Heart left ventricle (tissue), 16 donors: ENCODE measurements at regions not wholly inside any gene's neighbourhood (a gene's known extent, or its start where the extent isn't known, plus 50 kb on each side); places are given as distances from the start of the nearest gene placed in this dataset.

ENCODE experiments used
- ATAC-seq, 4 donors: fragments of 200-7000 bp; cut with Tn5 transposase; one replicate each; pipeline ENCODE4 v1.9.1; 2020 to 2022; ENCODE audit warnings: moderate library complexity in 4 of 4, mild to moderate bottlenecking in 3 of 4, moderate number of reproducible peaks in 1 of 4
- DNase-seq, 5 donors: peaks; one replicate each; pipeline ENCODE4 v3.0.0-alpha.2; 2020
- H3K27ac ChIP-seq, 12 donors: fragments of 200-600 bp; sonication (generic) in 4 of 12; one replicate each; pipeline versions ENCODE4 v1.5.0 to v1.8.0; 2016 to 2022; ENCODE audit warnings: mild to moderate bottlenecking in 2 of 12
- H3K27me3 ChIP-seq, 9 donors: fragments of 200-600 bp; sonication (generic) in 2 of 9; one replicate each; pipeline versions ENCODE4 v1.5.1 to v1.8.0; 2016 to 2022; ENCODE audit warnings: mild to moderate bottlenecking in 3 of 9
- H3K36me3 ChIP-seq, 9 donors: fragments of 200-600 bp; sonication (generic) in 2 of 9; one replicate each; pipeline versions ENCODE4 v1.5.0 to v1.8.0; 2018 to 2022; ENCODE audit warnings: mild to moderate bottlenecking in 2 of 9
- H3K4me1 ChIP-seq, 12 donors: fragments of 200-600 bp; sonication (generic) in 4 of 12; one replicate each; pipeline versions ENCODE4 v1.5.0 to v1.8.0; 2016 to 2022; ENCODE audit warnings: mild to moderate bottlenecking in 3 of 12
- H3K4me3 ChIP-seq, 12 donors: fragments of 200-600 bp; sonication (generic) in 4 of 12; one replicate each; pipeline versions ENCODE4 v1.5.0 to v1.8.0; 2017 to 2022; ENCODE audit warnings: mild to moderate bottlenecking in 9 of 12, moderate library complexity in 4 of 12
- H3K9me3 ChIP-seq, 12 donors: fragments of 200-600 bp; sonication (generic) in 4 of 12; one replicate each; pipeline versions ENCODE4 v1.5.0 to v1.8.0; 2016 to 2022; ENCODE audit warnings: mild to moderate bottlenecking in 1 of 12
- POLR2A ChIP-seq, 2 donors: fragments of 450-650 bp; IDR thresholded peaks; one replicate each; pipeline ENCODE4 v1.6.1; 2017; ENCODE audit warnings: antibody characterized with exemption in 2 of 2, mild to moderate bottlenecking in 2 of 2, moderate library complexity in 2 of 2
- WGBS, 4 donors: extraction: QIAGEN DNeasy Blood & Tissue Kit in 2 of 4; methylation state at CpG; one replicate each; pipeline versions ENCODE4 v1.1.5 to v1.1.7; 2013 to 2018; 5-methylcytosine and 5-hydroxymethylcytosine counted together
- intact Hi-C, 10 donors: fragments of 100-400 bp; cut with DNase I; formaldehyde crosslinking; loops; one replicate each; pipeline versions ENCODE4 v1.11.1 to v1.14.2; 2022
- TF ChIP-seq, protein P1 (sequence below), 12 donors: fragments of 200-600 bp; sonication (generic) in 4 of 12; IDR thresholded peaks; one replicate each; pipeline versions ENCODE4 v1.5.0 to v1.8.0; 2018 to 2022; ENCODE audit warnings: antibody characterized with exemption in 12 of 12, mild to moderate bottlenecking in 5 of 12
- donor health status: ischemic (EF 13 %, LVEDD 7.1; RV severe dilation, severe dysfunction).
- donor health status: healthy with polysubstance abuse.
- donor health status: DM: no; HTN: yes; CAD: no.
- donor health status: DM: no; HTN: no; CAD: no.
- donor health status: ischemic (EF 25% LVEDD 6.9; RV normal size, moderate dysfunction).
- donor health status: ischemic (EF 25% LVEDD 5.7; RV mildly dilated, moderate dysfunction).
- donor health status: healthy.
- donor health status: DM: yes; HTN: yes; CAD: no.
- donor health status: ischemic (EF 35%, LVEDD 5.7; RV mildly dilated, moderate dysfunction).
- donor health status: nonischemic (EF 11% LVEDD 7.7; RV severe dilation, severe dysfunction).
- donor health status: DM: yes; HTN: yes; CAD: no.
- donor health status: PGD.
- donor health status: ischemic (EF 29% LVEDD 5.4; RV normal size, mild dysfunction).
- donor health status: nonischemic (EF 23%, LVEDD 6.1; RV moderate dilation, normal function).

DNA sequence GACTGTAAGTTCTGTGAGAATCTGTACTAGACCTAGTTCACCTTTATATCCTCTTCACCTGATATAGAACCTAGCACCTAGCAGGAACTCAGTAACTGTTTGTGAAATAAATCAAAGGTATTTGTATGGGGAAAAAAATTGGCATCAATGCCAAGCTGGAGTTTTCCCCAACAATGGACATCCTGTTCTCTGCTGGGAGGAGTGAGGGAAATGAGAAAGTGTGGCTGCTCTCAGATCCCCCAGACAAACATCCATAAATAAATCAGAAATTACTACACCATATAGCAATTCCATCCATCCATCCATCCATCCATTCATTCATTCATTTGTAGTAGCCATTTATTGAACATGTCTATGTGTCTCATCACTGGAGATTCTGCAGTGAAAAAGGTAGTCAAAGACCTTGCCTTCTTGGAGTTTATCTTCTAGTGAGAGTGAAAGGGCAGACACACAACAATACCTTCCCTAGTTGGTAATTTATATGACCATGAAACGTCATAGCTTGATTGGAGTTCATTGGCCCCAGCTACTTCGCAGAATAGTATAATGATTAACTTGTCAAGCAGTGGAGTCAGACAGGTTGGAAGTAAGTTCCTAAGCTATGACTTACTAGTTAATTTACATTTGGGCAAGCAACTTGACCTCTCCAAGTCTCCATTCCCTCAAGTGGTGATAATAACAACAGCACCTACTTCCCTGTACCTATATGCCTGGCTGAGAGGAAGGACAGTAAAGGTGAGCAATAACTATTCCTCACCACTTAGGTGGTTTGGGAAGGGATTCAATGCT lies 98.7 kb upstream of the KIT start:
- ATAC-seq: no peak

DNA sequence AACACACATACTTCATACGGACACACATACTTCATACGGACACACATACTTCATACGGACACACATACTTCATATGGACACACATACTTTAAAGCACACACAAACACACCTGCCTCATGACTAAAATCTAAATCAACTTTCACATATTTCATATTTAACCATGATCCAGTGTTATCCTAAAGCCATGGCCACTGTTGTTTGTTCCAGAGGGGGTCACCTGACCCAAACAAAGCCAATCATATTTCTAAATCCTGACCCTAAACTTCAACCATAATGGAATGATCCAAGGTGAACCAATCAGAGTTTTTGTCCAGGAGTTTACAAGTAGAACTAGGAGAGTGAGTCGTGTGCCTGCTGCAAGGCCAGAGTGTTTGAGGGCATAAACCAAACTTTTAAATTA lies 97.2 kb upstream of the KIT start:
- H3K36me3 ChIP-seq: no peaks in the 10 kb centered on the region
- TF ChIP-seq, protein P1, sequence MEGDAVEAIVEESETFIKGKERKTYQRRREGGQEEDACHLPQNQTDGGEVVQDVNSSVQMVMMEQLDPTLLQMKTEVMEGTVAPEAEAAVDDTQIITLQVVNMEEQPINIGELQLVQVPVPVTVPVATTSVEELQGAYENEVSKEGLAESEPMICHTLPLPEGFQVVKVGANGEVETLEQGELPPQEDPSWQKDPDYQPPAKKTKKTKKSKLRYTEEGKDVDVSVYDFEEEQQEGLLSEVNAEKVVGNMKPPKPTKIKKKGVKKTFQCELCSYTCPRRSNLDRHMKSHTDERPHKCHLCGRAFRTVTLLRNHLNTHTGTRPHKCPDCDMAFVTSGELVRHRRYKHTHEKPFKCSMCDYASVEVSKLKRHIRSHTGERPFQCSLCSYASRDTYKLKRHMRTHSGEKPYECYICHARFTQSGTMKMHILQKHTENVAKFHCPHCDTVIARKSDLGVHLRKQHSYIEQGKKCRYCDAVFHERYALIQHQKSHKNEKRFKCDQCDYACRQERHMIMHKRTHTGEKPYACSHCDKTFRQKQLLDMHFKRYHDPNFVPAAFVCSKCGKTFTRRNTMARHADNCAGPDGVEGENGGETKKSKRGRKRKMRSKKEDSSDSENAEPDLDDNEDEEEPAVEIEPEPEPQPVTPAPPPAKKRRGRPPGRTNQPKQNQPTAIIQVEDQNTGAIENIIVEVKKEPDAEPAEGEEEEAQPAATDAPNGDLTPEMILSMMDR (IDR thresholded peaks at IDR 0.05): no peak
- no peak for TF ChIP-seq POLR2A (IDR thresholded peaks at IDR 0.05)
- intact Hi-C loops: no loop called here
- H3K27me3 ChIP-seq: no peaks in the 10 kb centered on the region
- no peak overlapping the region for H3K4me3 ChIP-seq
- ATAC-seq (no peak), DNase-seq (no peak)
- no peaks in the 10 kb centered on the region for H3K9me3 ChIP-seq
- H3K4me1 ChIP-seq: no peaks in the 10 kb centered on the region
- H3K27ac ChIP-seq: no peak overlapping the region
- 52 to 87% (median 67%) methylated on average over 4 of the region's 4 CpGs for WGBS, 4 donors

More for the DNA sequence above, 98.7 kb upstream of the KIT start:
- DNase-seq: no peak
- Histone ChIP-seq H3K4me3 (no peak overlapping the region), H3K4me1 (no peaks in the 10 kb centered on the region), H3K36me3 (no peaks in the 10 kb centered on the region), H3K27me3 (no peaks in the 10 kb centered on the region), H3K27ac (no peak overlapping the region), H3K9me3 (no peaks in the 10 kb centered on the region)
- intact Hi-C loops: no loop called here
- 82 to 91% (median 88%) methylated on average over 2 of the region's 2 CpGs for WGBS, 4 donors
- TF ChIP-seq, protein P1 (IDR thresholded peaks at IDR 0.05): no peak
- TF ChIP-seq POLR2A (IDR thresholded peaks at IDR 0.05): no peak

DNA sequence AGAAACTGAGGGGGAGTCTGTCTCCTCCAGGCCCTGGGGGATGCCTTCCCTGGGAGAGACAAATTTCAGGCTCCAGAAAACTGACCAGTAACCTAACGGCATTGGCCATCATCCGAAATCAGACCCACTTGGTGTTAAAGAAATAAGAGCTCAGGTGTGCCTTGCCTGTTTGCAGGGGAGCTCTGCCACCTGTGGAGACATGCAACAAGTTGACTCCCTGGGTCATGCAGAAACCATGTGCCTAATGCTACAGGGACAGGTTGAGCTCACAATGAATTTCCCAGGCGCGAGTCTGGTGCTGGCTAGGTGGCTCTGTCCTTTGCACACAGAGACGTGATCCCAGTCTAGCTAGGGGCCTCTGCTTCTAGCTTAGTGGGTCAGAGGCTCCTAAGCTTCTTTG lies 95.8 kb upstream of the KIT start:
- intact Hi-C loops: no loop called here
- no peak overlapping the region for H3K27ac ChIP-seq
- H3K4me1 ChIP-seq: no peaks in the 10 kb centered on the region
- no peaks in the 10 kb centered on the region for H3K9me3 ChIP-seq
- TF ChIP-seq POLR2A (IDR thresholded peaks at IDR 0.05): no peak
- TF ChIP-seq, protein P1 (IDR thresholded peaks at IDR 0.05): no peak
- no peaks in the 10 kb centered on the region for H3K27me3 ChIP-seq
- ATAC-seq (no peak), DNase-seq (no peak)
- no peaks in the 10 kb centered on the region for H3K36me3 ChIP-seq
- H3K4me3 ChIP-seq: no peak overlapping the region
- WGBS, 4 donors: 76 to 91% (median 83%) methylated on average over 4 to 5 of the region's 5 CpGs

DNA sequence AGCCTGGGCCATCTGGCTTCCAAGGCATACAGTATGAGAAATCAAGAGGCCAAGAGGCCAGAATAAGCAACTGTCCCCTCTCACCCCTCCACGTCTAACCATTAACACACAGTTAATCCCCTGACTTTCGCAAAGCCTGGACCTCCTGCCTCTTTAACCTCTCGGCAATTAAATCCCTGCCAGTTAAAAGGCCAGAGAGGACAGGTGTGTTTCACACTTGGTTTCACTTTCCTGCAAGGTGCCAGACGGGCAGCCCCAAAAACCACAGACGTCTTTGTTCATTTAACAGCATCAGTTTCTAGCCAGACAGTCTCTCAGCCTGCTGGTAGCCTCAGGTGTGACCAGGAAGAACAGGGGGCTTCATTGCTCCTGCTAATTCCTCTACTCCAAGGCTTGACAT lies 91.1 kb upstream of the KIT start:
- DNase-seq (no peak), ATAC-seq (no peak)
- Histone ChIP-seq H3K27me3 (no peaks in the 10 kb centered on the region), H3K4me3 (no peak overlapping the region), H3K27ac (no peak overlapping the region), H3K9me3 (no peaks in the 10 kb centered on the region), H3K4me1 (peaks cover 0 to 10% (median 0%) of the 10 kb centered on the region in 12 donors), H3K36me3 (no peaks in the 10 kb centered on the region)
- 74 to 96% (median 88%) methylated on average over 5 of the region's 5 CpGs for WGBS, 4 donors
- no peak for TF ChIP-seq POLR2A (IDR thresholded peaks at IDR 0.05)
- TF ChIP-seq, protein P1 (IDR thresholded peaks at IDR 0.05): no peak
- intact Hi-C loops: no loop called here
